H9 (cell line): ENCODE measurements at regions not wholly inside any gene's neighbourhood (a gene's known extent, or its start where the extent isn't known, plus 50 kb on each side); places are given as distances from the start of the nearest gene placed in this dataset.

Experiments
- DNase-seq: peaks from one replicate; pipeline ENCODE4 v3.0.0-alpha.2; 2017
- H2AFZ ChIP-seq: one replicate; pipeline ENCODE4 v1.6.1; 2013; ENCODE audit warnings: mild to moderate bottlenecking, low read length, control low read depth, moderate library complexity
- H2AK5ac ChIP-seq: 2 replicates; pipeline ENCODE4 v1.6.1; 2013; ENCODE audit warnings: low read length, control low read depth, mixed read lengths; ENCODE audit not compliant: insufficient read length
- H2BK120ac ChIP-seq: one replicate; pipeline ENCODE4 v1.6.1; 2013; ENCODE audit warnings: low read depth, mild to moderate bottlenecking, low read length, control low read depth, inconsistent platforms; ENCODE audit not compliant: poor library complexity, severe bottlenecking
- H2BK12ac ChIP-seq: 2 replicates; pipeline ENCODE4 v1.6.1; 2013; ENCODE audit warnings: low read length, control low read depth, mixed read lengths, low read depth; ENCODE audit not compliant: insufficient read length
- H2BK15ac ChIP-seq: 2 replicates; pipeline ENCODE4 v1.6.1; 2013; ENCODE audit warnings: low read depth, low read length, control low read depth
- H2BK20ac ChIP-seq: one replicate; pipeline ENCODE4 v1.6.1; 2013; ENCODE audit warnings: low read depth, mild to moderate bottlenecking, low read length, control low read depth, inconsistent platforms; ENCODE audit not compliant: poor library complexity, severe bottlenecking
- H2BK5ac ChIP-seq: 2 replicates; pipeline ENCODE4 v1.6.1; 2013; ENCODE audit warnings: low read length, control low read depth, mixed read lengths; ENCODE audit not compliant: insufficient read length
- H3K14ac ChIP-seq: 2 replicates; pipeline ENCODE4 v1.6.1; 2013; ENCODE audit warnings: low read length, control low read depth; ENCODE audit not compliant: insufficient read depth
- H3K18ac ChIP-seq: 2 replicates; pipeline ENCODE4 v1.6.1; 2013; ENCODE audit warnings: low read depth, mild to moderate bottlenecking, mixed read lengths, low read length, control low read depth; ENCODE audit not compliant: insufficient read length
- H3K23ac ChIP-seq: 2 replicates; pipeline ENCODE4 v1.6.1; 2013; ENCODE audit warnings: low read length, control low read depth, mixed read lengths, low read depth; ENCODE audit not compliant: insufficient read length
- H3K23me2 ChIP-seq: 2 replicates; pipeline ENCODE4 v1.6.1; 2013; ENCODE audit warnings: low read depth, mild to moderate bottlenecking, mixed read lengths, low read length, control low read depth; ENCODE audit not compliant: insufficient read length, poor library complexity, severe bottlenecking
- H3K27ac ChIP-seq: 2 replicates; pipeline ENCODE4 v1.5.1; 2013; ENCODE audit warnings: low read length, control low read depth, mixed read lengths, low read depth; ENCODE audit not compliant: insufficient read length
- H3K27me3 ChIP-seq: 2 replicates; pipeline ENCODE4 v1.6.1; 2013; ENCODE audit warnings: low read length, control low read depth, inconsistent platforms; ENCODE audit not compliant: insufficient read depth
- H3K4ac ChIP-seq: 2 replicates; pipeline ENCODE4 v1.6.1; 2013; ENCODE audit warnings: low read depth, mild to moderate bottlenecking, control low read depth, inconsistent platforms, low read length, moderate library complexity
- H3K4me1 ChIP-seq: 2 replicates; pipeline ENCODE4 v1.6.1; 2013; ENCODE audit warnings: low read length, control low read depth, inconsistent platforms; ENCODE audit not compliant: insufficient read depth
- H3K4me2 ChIP-seq: 2 replicates; pipeline ENCODE4 v1.6.1; 2013; ENCODE audit warnings: low read length, control low read depth, mixed read lengths; ENCODE audit not compliant: insufficient read length, insufficient read depth
- H3K56ac ChIP-seq: 2 replicates; pipeline ENCODE4 v1.6.1; 2013; ENCODE audit warnings: low read depth, mild to moderate bottlenecking, mixed read lengths, low read length, control low read depth; ENCODE audit not compliant: insufficient read length
- H3K79me1 ChIP-seq: 2 replicates; pipeline ENCODE4 v1.6.1; 2013; ENCODE audit warnings: low read depth, mild to moderate bottlenecking, moderate library complexity, low read length, control low read depth, inconsistent platforms; ENCODE audit not compliant: insufficient read depth, poor library complexity, severe bottlenecking
- H3K79me2 ChIP-seq: 2 replicates; pipeline ENCODE4 v1.6.1; 2013; ENCODE audit warnings: low read length, control low read depth, inconsistent platforms; ENCODE audit not compliant: insufficient read depth
- H3K9ac ChIP-seq: 2 replicates; pipeline ENCODE4 v1.6.1; 2013; ENCODE audit warnings: low read length, control low read depth, mixed read lengths; ENCODE audit not compliant: insufficient read length; ENCODE audit errors: extremely low read depth
- H3K9me3 ChIP-seq: one replicate; pipeline ENCODE4 v1.6.1; 2013; ENCODE audit warnings: low read depth, low read length, inconsistent platforms; ENCODE audit not compliant: control insufficient read depth
- H3T11ph ChIP-seq: one replicate; pipeline ENCODE4 v1.6.1; 2013; ENCODE audit warnings: mild to moderate bottlenecking, low read length, control low read depth, inconsistent platforms
- H4K20me1 ChIP-seq: one replicate; pipeline ENCODE4 v1.6.1; 2013; ENCODE audit not compliant: control insufficient read depth, insufficient read length, insufficient read depth
- H4K5ac ChIP-seq: 2 replicates; pipeline ENCODE4 v1.6.1; 2013; ENCODE audit warnings: low read depth, mild to moderate bottlenecking, mixed read lengths, low read length, control low read depth; ENCODE audit not compliant: insufficient read length
- H4K8ac ChIP-seq: replicated peaks from 2 replicates; pipeline ENCODE4 v1.6.1; 2013; ENCODE audit warnings: low read length, control low read depth, mixed read lengths, low read depth; ENCODE audit not compliant: insufficient read length
- H4K91ac ChIP-seq: 2 replicates; pipeline ENCODE4 v1.6.1; 2013; ENCODE audit warnings: low read depth, mild to moderate bottlenecking, moderate library complexity, mixed read lengths, low read length, control low read depth; ENCODE audit not compliant: insufficient read length
- H3K27ac Mint-ChIP-seq, 3 experiments: 2 replicates in 2 of 3; 3 replicates in 1 of 3; pipeline ENCODE4 v1.8.0; 2020 to 2021; ENCODE audit warnings: mixed read lengths in 3 of 3, mild to moderate bottlenecking in 1 of 3, moderate library complexity in 1 of 3
- H3K27me3 Mint-ChIP-seq: 2 replicates; pipeline ENCODE4 v1.8.0; 2021; ENCODE audit warnings: low read depth, mild to moderate bottlenecking, moderate library complexity, mixed read lengths
- H3K36me3 Mint-ChIP-seq, 3 experiments: 2 replicates in 2 of 3; 3 replicates in 1 of 3; pipeline ENCODE4 v1.8.0; 2020 to 2021; ENCODE audit warnings: low read depth in 3 of 3, mixed read lengths in 3 of 3; ENCODE audit not compliant: insufficient read depth in 1 of 3
- H3K4me1 Mint-ChIP-seq, 2 experiments: 2 replicates each; pipeline ENCODE4 v1.8.0; 2020; ENCODE audit warnings: mixed read lengths in 2 of 2
- H3K4me3 Mint-ChIP-seq, 2 experiments: 2 replicates in 1 of 2; 3 replicates in 1 of 2; pipeline ENCODE4 v1.8.0; 2020 to 2021; ENCODE audit warnings: mild to moderate bottlenecking in 2 of 2, mixed read lengths in 2 of 2, moderate library complexity in 1 of 2
- H3K9me3 Mint-ChIP-seq, 2 experiments: 2 replicates in 1 of 2; 3 replicates in 1 of 2; pipeline ENCODE4 v1.8.0; 2020; ENCODE audit warnings: mild to moderate bottlenecking in 2 of 2, mixed read lengths in 2 of 2, moderate library complexity in 1 of 2
- CTCF ChIP-seq: fragments of 200-600 bp; sonication (generic); conservative IDR thresholded peaks from 3 replicates; pipeline ENCODE4 v1.8.0; 2021; ENCODE audit warnings: antibody characterized with exemption, mild to moderate bottlenecking

GRCh38 chr2:48140586-48140985, 173.9 kb upstream of the FOXN2 start:
- H3K36me3 Mint-ChIP-seq, result no peaks in the 10 kb centered on the region
- H3K9me3 Mint-ChIP-seq, result no peaks in the 10 kb centered on the region
- no peak overlapping the region for H4K91ac ChIP-seq
- no peaks in the 10 kb centered on the region for H3K9me3 ChIP-seq
- H3K4me2 ChIP-seq, result no peak overlapping the region
- H2BK5ac ChIP-seq, result no peak overlapping the region
- no peak overlapping the region for H2BK15ac ChIP-seq
- no peak overlapping the region for H3K56ac ChIP-seq
- H2BK20ac ChIP-seq, result no peak overlapping the region
- H3K27ac ChIP-seq, result no peak overlapping the region
- no peak overlapping the region for H4K8ac ChIP-seq
- no peak for TF ChIP-seq CTCF
- no peaks in the 10 kb centered on the region for H3K27me3 Mint-ChIP-seq
- H3K14ac ChIP-seq, result no peak overlapping the region
- H3K18ac ChIP-seq, result no peak overlapping the region
- no peaks in the 10 kb centered on the region for H3K4me1 Mint-ChIP-seq
- no peaks in the 10 kb centered on the region for H3K79me2 ChIP-seq
- no peak overlapping the region for H2BK12ac ChIP-seq
- H3K23ac ChIP-seq, result no peak overlapping the region
- H3K4ac ChIP-seq, result no peak overlapping the region
- H3K79me1 ChIP-seq, result no peaks in the 10 kb centered on the region
- H4K5ac ChIP-seq, result no peak overlapping the region
- H4K20me1 ChIP-seq, result no peaks in the 10 kb centered on the region
- no peak for DNase-seq
- H2AFZ ChIP-seq, result no peak overlapping the region
- H3K27me3 ChIP-seq, result no peaks in the 10 kb centered on the region; the same call in 1 of the 2 replicates
- no peak overlapping the region for H3K4me3 Mint-ChIP-seq
- H2AK5ac ChIP-seq, result no peak overlapping the region
- no peak overlapping the region for H3T11ph ChIP-seq
- H3K4me1 ChIP-seq, result no peaks in the 10 kb centered on the region; the same call in 1 of the 2 replicates
- H3K9ac ChIP-seq, result no peak overlapping the region
- H3K23me2 ChIP-seq, result no peaks in the 10 kb centered on the region
- H2BK120ac ChIP-seq, result no peak overlapping the region
- H3K27ac Mint-ChIP-seq, result no peak overlapping the region
